ENCODE measurements at regions not wholly inside any gene's neighbourhood (a gene's known extent, or its start where the extent isn't known, plus 50 kb on each side); places are given as distances from the start of the nearest gene placed in this dataset.
"Not testable (repeated sequence)": the region's sequence is repeated elsewhere in the genome, so short reads cannot be mapped to it uniquely, and the experiment has no call there.

GRCh38 chr4:3936184-3936583, 170.0 kb downstream of the ADRA2C start:
- no peak for DNase-seq

- DNase-seq, result not testable (repeated sequence)
Measured at GRCh38 chr4:3937849-3938562, 171.8 kb downstream of the ADRA2C start.

- not testable (repeated sequence) for DNase-seq
Measured at GRCh38 chr4:3938676-3939075, 172.5 kb downstream of the ADRA2C start.

GRCh38 chr4:3939954-3940591, 173.9 kb downstream of the ADRA2C start:
- not testable (repeated sequence) for DNase-seq

- peak; percentile 44 for DNase-seq
Measured at GRCh38 chr4:3941735-3942522, 175.7 kb downstream of the ADRA2C start.

- DNase-seq, result peak; percentile 53
Measured at GRCh38 chr4:3942569-3942971, 176.4 kb downstream of the ADRA2C start.

GRCh38 chr4:3943051-3943450, 176.9 kb downstream of the ADRA2C start:
- DNase-seq, result not testable (repeated sequence)

- no peak for DNase-seq
Measured at GRCh38 chr4:3945511-3946290, 179.5 kb downstream of the ADRA2C start.

- not testable (repeated sequence) for DNase-seq
Measured at GRCh38 chr4:3946553-3946952, 180.4 kb downstream of the ADRA2C start.

GRCh38 chr4:3947761-3948160, 181.6 kb downstream of the ADRA2C start:
- DNase-seq, result not testable (repeated sequence)

- not testable (repeated sequence) for DNase-seq
Measured at GRCh38 chr4:3948210-3948609, 182.0 kb downstream of the ADRA2C start.

GRCh38 chr4:3949916-3950315, 183.7 kb downstream of the ADRA2C start:
- DNase-seq, result not testable (repeated sequence)

GRCh38 chr4:3952443-3953139, 186.4 kb downstream of the ADRA2C start:
- not testable (repeated sequence) for DNase-seq

- DNase-seq, result not testable (repeated sequence)
Measured at GRCh38 chr4:3953140-3953489, 186.9 kb downstream of the ADRA2C start.

- peak; percentile 84 for DNase-seq
Measured at GRCh38 chr4:3954540-3955320, 188.5 kb downstream of the ADRA2C start.

GRCh38 chr4:3955321-3956164, 189.4 kb downstream of the ADRA2C start:
- DNase-seq, result peak; percentile 94

GRCh38 chr4:3956165-3956867, 190.1 kb downstream of the ADRA2C start:
- DNase-seq, result not testable (repeated sequence)

- DNase-seq, result not testable (repeated sequence)
Measured at GRCh38 chr4:3961091-3961672, 195.0 kb downstream of the ADRA2C start.

GRCh38 chr4:3964572-3965278, 198.5 kb downstream of the ADRA2C start:
- DNase-seq, result not testable (repeated sequence)
